ENCODE measurements at regions not wholly inside any gene's neighbourhood (a gene's known extent, or its start where the extent isn't known, plus 50 kb on each side); places are given as distances from the start of the nearest gene placed in this dataset.
"Not testable (repeated sequence)": the region's sequence is repeated elsewhere in the genome, so short reads cannot be mapped to it uniquely, and the experiment has no call there.

DNA sequence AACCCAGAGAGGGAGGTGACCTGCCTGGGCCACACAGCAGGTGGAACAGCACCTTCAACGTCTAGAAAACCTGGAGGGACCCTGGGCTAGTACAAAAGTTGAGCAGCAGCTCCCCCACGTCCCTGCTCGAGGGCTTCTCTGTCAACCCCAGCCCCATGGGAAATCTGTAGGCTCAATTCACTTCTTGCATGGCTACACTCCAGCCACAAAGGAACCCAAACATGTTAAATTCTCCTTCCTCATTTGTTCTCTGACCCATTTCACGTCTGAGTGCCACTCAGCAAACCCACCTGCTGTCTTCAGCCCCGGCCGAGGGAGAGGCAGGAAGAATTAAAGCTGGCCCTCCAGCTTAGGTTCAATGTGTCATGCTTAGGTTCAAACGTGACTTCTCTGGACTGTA, 418.5 kb downstream of the MIAT start:
- no peak for DNase-seq (ENCODE audit: low spot score)
- H3K4me3 Mint-ChIP-seq, result no peak overlapping the region
- intact Hi-C loops (cut with micrococcal nuclease), result no loop called here
- H3K9me3 Mint-ChIP-seq, result no peaks in the 10 kb centered on the region
- no peaks in the 10 kb centered on the region for H3K36me3 Mint-ChIP-seq (ENCODE audit: low read depth)
- peaks cover 3% of the 10 kb centered on the region for H3K27me3 Mint-ChIP-seq (ENCODE audit: insufficient read depth)
- no peaks in the 10 kb centered on the region for H3K4me1 Mint-ChIP-seq (ENCODE audit: low read depth)
- H3K27ac Mint-ChIP-seq, result no peak overlapping the region

DNA sequence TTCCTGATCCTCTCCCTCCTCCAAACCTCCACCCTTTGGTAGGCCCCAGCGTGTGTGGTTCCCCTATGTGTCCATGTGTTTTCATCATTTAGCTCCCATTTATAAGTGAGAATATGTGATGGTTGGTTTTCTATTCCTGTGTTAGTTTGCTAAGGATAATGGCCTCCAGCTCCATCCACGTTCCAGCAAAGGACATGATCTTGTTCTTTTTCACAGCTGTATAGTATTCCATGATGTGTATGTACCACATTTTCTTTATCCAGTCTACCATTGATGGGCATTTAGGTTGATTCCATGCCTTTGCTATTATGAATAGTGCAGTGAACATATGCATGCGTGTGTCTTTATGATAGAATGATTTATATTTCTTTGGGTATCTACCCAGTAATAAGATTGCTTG, 420.7 kb downstream of the MIAT start:
- DNase-seq (ENCODE audit: low spot score); H3K27me3 Mint-ChIP-seq (ENCODE audit: insufficient read depth); H3K4me3 Mint-ChIP-seq; H3K4me1 Mint-ChIP-seq (ENCODE audit: low read depth); H3K9me3 Mint-ChIP-seq; intact Hi-C loops (cut with micrococcal nuclease); H3K27ac Mint-ChIP-seq; H3K36me3 Mint-ChIP-seq (ENCODE audit: low read depth): not testable (repeated sequence)

DNA sequence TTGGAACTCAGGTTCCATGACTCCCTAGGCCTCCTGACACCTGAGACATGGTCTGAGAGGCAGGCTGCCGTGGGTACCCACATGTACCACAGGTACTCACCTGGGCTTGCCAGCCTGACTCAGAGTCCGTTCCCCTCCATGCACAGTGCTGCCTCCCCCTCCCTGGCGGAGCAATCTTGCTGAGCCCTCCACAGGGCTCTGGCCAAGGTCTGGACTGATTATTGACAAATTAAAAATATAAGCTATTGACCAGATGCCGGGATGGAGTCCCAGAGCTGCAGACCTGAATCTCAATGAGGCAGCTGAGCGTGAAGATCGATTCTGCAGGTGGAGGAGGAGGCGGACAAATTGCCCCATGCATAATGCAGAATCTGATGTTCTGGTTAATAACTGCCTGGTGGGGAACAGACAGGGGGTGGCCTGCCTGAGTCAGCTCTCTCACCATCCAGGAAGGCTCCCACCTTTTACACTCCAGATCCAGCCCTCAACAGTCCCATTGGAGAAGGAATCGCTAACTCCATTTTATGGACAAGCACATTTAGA, 422.7 kb downstream of the MIAT start:
- Mint-ChIP-seq H3K27me3 (ENCODE audit: insufficient read depth) (no peaks in the 10 kb centered on the region), H3K27ac (no peak overlapping the region), H3K4me1 (ENCODE audit: low read depth) (no peaks in the 10 kb centered on the region), H3K4me3 (no peak overlapping the region), H3K9me3 (no peaks in the 10 kb centered on the region), H3K36me3 (ENCODE audit: low read depth) (no peaks in the 10 kb centered on the region)
- no peak for DNase-seq (ENCODE audit: low spot score)
- intact Hi-C loops (cut with micrococcal nuclease), result no loop called here

DNA sequence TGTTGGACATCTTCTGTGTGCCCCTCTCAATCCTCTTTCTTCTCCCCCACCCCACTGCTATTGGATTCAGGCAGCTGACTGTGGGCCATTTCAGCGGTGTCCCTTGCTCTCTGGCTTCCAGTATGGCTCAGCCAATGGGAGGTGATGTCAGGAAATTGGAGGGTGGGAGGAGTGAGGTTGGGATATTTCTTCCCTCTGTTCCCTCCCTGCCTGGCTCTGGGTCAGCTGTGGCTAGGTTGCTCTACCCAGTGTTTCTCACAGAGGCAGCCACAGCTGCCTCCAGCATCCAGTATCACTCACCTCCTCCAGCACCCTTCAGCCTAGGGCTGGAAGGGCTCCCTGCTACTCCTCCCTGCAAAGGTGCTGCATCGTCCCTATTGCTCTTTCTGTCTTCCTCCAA, 423.5 kb downstream of the MIAT start:
- DNase-seq (ENCODE audit: low spot score), result no peak
- Mint-ChIP-seq H3K36me3 (ENCODE audit: low read depth) (no peaks in the 10 kb centered on the region), H3K4me3 (no peak overlapping the region), H3K27ac (no peak overlapping the region), H3K27me3 (ENCODE audit: insufficient read depth) (no peaks in the 10 kb centered on the region), H3K4me1 (ENCODE audit: low read depth) (no peaks in the 10 kb centered on the region), H3K9me3 (no peaks in the 10 kb centered on the region)
- intact Hi-C loops (cut with micrococcal nuclease), result no loop called here

DNA sequence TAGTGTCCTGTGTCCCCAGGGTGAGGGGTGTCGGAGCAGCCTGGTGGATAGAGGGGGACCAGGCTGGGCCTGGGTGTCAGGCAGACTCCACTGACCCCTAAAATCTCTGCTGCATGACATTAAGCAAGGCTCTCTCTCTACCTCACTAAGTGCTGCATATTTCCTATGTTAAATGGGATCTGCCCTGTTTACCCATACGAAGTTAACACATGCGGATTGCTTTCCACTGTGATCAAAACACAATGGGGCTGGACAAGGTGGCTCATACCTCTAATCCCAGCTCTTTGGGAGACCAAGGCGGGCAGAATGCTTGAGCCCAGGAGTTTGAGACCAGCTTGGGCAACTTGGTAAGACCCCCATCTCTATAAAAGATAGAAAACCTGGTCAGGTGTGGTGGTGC, 426.2 kb downstream of the MIAT start:
- H3K4me1 Mint-ChIP-seq (ENCODE audit: low read depth), result no peaks in the 10 kb centered on the region
- H3K27ac Mint-ChIP-seq, result no peak overlapping the region
- H3K4me3 Mint-ChIP-seq, result no peak overlapping the region
- H3K9me3 Mint-ChIP-seq, result no peaks in the 10 kb centered on the region
- H3K36me3 Mint-ChIP-seq (ENCODE audit: low read depth), result no peaks in the 10 kb centered on the region
- intact Hi-C loops (cut with micrococcal nuclease), result no loop called here
- H3K27me3 Mint-ChIP-seq (ENCODE audit: insufficient read depth), result peaks cover 3% of the 10 kb centered on the region
- DNase-seq (ENCODE audit: low spot score), result no peak

DNA sequence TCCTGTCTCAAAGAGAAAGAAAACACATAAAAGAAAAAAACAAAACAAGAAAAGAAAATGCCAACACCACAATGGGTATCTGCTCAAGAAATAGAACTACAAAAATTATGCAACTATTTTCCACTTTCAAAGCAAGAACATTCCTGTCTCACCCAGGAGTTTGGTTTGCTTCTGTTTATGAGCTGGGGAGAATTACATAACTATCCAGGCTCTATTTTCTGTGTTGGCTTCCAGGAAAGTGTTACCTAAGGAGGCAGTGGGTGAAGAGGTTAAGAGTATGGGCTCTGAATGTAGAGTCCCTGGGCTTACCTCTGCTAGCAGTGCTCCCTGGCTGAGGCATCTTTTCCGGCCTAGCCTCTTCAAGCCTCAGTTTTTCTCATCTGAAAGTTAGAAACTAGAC, 426.7 kb downstream of the MIAT start:
- DNase-seq (ENCODE audit: low spot score), result no peak
- no peaks in the 10 kb centered on the region for H3K4me1 Mint-ChIP-seq (ENCODE audit: low read depth)
- no peaks in the 10 kb centered on the region for H3K9me3 Mint-ChIP-seq
- H3K27ac Mint-ChIP-seq, result no peak overlapping the region
- peaks cover 3% of the 10 kb centered on the region for H3K27me3 Mint-ChIP-seq (ENCODE audit: insufficient read depth)
- H3K4me3 Mint-ChIP-seq, result no peak overlapping the region
- H3K36me3 Mint-ChIP-seq (ENCODE audit: low read depth), result no peaks in the 10 kb centered on the region
- intact Hi-C loops (cut with micrococcal nuclease), result no loop called here

DNA sequence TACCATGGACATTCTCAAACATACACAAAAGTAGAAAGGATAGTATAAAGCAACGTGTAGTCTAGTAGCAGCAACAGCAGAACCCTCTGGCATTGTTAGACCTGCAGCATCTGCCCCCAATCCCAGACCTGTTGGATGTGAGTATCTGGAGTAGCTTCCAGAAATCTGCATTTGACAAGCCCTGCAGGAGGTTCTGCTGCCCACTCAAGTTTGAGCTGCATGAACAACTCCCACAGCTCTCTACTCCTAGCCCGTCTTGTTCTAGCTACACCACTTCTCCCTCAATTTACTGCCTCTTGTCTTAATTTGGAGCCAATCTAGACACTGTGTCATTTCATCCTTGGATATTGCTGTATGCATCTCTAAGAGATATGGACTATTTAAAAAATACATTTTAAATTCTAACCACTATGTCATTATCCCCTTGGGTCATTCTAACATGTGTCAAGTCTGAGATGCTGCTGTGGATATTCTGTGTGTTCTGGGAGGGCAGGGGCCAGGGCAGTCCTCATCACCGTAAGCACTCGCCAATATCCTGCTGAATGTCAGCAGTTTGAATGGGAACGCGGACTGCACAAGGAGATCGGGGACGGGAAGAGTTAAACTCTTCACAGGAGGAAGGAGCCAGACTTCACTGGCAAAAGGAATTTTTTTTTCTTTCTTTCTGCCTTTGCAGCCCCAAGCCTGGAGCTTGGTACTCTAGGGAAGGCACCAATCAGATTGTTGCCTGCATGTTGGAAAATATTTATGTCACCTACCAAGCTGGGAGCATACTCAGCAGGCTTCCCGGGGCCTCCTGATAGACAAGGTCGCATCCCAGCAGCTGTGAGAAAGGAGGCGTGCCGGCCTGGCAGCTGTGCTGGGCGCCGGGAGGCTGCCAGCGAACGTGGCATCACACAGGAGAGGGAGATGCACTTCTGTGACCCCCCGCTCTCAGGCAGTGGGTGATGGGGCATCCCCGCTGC, 429.0 kb downstream of the MIAT start:
- no peak overlapping the region for H3K27ac Mint-ChIP-seq

DNA sequence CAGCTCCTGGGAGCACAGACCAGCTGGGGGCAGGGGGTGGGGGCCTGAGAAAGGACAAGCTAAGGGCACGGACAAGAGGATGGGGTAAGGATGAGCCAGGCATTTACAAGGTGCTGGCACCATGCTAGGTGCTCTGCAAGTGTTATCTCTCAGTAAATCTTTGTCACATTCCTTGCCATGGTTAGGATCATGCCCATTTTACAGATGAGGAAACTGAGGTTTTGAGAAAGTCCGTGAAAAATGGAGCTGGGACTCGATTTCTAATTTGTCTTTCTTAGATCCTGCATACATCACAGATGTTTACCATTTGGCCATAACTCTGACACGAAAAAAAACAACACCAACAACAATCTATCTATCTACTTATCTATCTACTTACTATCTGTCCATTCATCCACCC, 429.7 kb downstream of the MIAT start:
- H3K4me1 Mint-ChIP-seq (ENCODE audit: low read depth), result no peaks in the 10 kb centered on the region
- H3K4me3 Mint-ChIP-seq, result no peak overlapping the region
- peaks cover 3% of the 10 kb centered on the region for H3K27me3 Mint-ChIP-seq (ENCODE audit: insufficient read depth)
- no peaks in the 10 kb centered on the region for H3K36me3 Mint-ChIP-seq (ENCODE audit: low read depth)
- intact Hi-C loops (cut with micrococcal nuclease), result no loop called here
- no peak overlapping the region for H3K27ac Mint-ChIP-seq
- no peak for DNase-seq (ENCODE audit: low spot score)
- no peaks in the 10 kb centered on the region for H3K9me3 Mint-ChIP-seq

More for the DNA sequence above, 429.0 kb downstream of the MIAT start:
- H3K9me3 Mint-ChIP-seq, result no peaks in the 10 kb centered on the region
- H3K36me3 Mint-ChIP-seq (ENCODE audit: low read depth), result no peaks in the 10 kb centered on the region
- no peak for DNase-seq (ENCODE audit: low spot score)
- no peaks in the 10 kb centered on the region for H3K4me1 Mint-ChIP-seq (ENCODE audit: low read depth)
- peaks cover 3% of the 10 kb centered on the region for H3K27me3 Mint-ChIP-seq (ENCODE audit: insufficient read depth)
- H3K4me3 Mint-ChIP-seq, result no peak overlapping the region
- intact Hi-C loops (cut with micrococcal nuclease), result no loop called here

DNA sequence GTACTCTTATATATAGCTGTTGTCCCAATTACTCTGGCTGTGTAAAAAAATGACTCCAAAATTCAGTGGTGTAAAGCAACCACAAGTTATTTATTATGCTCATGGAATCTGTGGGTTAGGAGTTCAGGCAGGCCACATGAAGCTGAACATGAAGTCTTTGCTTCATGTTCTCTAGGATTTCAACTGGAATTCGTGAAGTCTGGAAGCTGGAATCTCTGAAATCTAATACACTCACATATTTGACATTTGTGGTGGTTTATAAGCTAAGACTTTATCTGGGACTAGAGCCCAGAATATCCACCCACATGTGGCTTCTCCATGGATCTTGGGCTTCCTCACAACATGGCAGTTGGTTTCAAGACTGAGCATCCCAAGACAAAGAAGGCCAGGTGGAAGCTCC, 430.6 kb downstream of the MIAT start:
- Mint-ChIP-seq H3K27me3 (ENCODE audit: insufficient read depth) (peaks cover 3% of the 10 kb centered on the region), H3K4me1 (ENCODE audit: low read depth) (no peaks in the 10 kb centered on the region), H3K36me3 (ENCODE audit: low read depth) (no peaks in the 10 kb centered on the region), H3K27ac (no peak overlapping the region), H3K9me3 (no peaks in the 10 kb centered on the region), H3K4me3 (no peak overlapping the region)
- no peak for DNase-seq (ENCODE audit: low spot score)
- intact Hi-C loops (cut with micrococcal nuclease), result no loop called here

DNA sequence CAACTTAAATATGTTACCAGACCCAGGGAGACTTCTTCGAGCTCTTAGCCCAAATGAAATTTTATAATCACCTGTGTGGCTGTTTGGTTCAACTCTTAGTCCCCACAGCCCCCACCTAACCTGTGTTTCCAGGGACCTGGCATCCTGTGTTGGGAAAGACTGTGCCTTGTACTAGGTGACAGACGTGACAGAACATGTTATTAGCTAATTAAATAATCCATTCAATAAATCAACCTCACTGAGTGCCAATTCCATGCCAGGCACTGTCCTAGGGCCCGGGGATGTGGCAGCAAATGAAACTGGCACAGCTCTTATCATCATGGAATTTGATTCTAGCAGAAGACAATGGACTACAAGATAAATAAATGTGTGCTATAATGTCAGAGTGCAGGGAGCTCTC, 431.9 kb downstream of the MIAT start:
- H3K36me3 Mint-ChIP-seq (ENCODE audit: low read depth), result no peaks in the 10 kb centered on the region

DNA sequence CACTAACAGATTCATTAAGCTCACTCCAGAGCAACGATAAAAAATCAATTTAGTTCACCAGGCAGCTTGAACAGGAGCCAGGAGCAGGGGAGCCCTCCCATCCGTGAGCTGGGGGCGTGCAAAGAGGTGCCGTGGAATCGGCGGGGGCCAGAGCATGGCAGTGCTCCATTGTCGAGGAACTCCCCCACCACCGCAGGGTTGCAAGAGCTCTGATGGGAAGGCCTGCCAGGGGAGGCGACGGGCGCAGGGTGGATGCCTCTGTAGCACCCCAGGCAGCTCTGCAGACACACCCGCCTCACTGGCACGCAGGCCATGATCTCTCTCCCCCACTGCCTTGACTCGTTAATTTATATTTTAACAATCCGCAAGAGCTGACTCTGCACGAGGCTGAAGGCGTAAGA, 433.2 kb downstream of the MIAT start:
- no peaks in the 10 kb centered on the region for H3K9me3 Mint-ChIP-seq
- no peak overlapping the region for H3K4me3 Mint-ChIP-seq
- DNase-seq (ENCODE audit: low spot score), result no peak
- intact Hi-C loops (cut with micrococcal nuclease), result no loop called here
- no peak overlapping the region for H3K27ac Mint-ChIP-seq
- no peaks in the 10 kb centered on the region for H3K36me3 Mint-ChIP-seq (ENCODE audit: low read depth)
- H3K4me1 Mint-ChIP-seq (ENCODE audit: low read depth), result no peaks in the 10 kb centered on the region
- peaks cover 3% of the 10 kb centered on the region for H3K27me3 Mint-ChIP-seq (ENCODE audit: insufficient read depth)

More for the DNA sequence above, 431.9 kb downstream of the MIAT start:
- intact Hi-C loops (cut with micrococcal nuclease), result no loop called here
- no peak for DNase-seq (ENCODE audit: low spot score)
- H3K4me1 Mint-ChIP-seq (ENCODE audit: low read depth), result no peaks in the 10 kb centered on the region
- H3K4me3 Mint-ChIP-seq, result no peak overlapping the region
- no peak overlapping the region for H3K27ac Mint-ChIP-seq
- peaks cover 3% of the 10 kb centered on the region for H3K27me3 Mint-ChIP-seq (ENCODE audit: insufficient read depth)
- H3K9me3 Mint-ChIP-seq, result no peaks in the 10 kb centered on the region

DNA sequence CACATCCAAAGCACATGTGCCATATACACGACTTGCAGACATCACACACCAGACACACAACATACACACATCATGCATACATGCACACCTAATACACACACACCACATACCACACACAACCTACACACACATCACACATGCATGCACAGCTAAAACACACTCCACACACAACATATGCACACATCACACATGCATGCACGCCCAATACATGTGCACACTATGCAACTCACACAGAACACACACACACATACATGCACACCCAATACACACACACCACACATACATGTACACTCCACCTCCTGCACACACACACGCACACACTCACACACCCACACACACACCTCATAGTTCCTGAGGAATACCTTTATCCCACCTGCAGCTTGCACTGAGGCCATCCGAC, 436.0 kb downstream of the MIAT start:
- H3K27me3 Mint-ChIP-seq (ENCODE audit: insufficient read depth), result no peaks in the 10 kb centered on the region
- DNase-seq (ENCODE audit: low spot score), result no peak
- intact Hi-C loops (cut with micrococcal nuclease), result no loop called here
- no peak overlapping the region for H3K27ac Mint-ChIP-seq
- no peaks in the 10 kb centered on the region for H3K36me3 Mint-ChIP-seq (ENCODE audit: low read depth)
- H3K4me3 Mint-ChIP-seq, result no peak overlapping the region
- H3K9me3 Mint-ChIP-seq, result no peaks in the 10 kb centered on the region
- H3K4me1 Mint-ChIP-seq (ENCODE audit: low read depth), result no peaks in the 10 kb centered on the region

DNA sequence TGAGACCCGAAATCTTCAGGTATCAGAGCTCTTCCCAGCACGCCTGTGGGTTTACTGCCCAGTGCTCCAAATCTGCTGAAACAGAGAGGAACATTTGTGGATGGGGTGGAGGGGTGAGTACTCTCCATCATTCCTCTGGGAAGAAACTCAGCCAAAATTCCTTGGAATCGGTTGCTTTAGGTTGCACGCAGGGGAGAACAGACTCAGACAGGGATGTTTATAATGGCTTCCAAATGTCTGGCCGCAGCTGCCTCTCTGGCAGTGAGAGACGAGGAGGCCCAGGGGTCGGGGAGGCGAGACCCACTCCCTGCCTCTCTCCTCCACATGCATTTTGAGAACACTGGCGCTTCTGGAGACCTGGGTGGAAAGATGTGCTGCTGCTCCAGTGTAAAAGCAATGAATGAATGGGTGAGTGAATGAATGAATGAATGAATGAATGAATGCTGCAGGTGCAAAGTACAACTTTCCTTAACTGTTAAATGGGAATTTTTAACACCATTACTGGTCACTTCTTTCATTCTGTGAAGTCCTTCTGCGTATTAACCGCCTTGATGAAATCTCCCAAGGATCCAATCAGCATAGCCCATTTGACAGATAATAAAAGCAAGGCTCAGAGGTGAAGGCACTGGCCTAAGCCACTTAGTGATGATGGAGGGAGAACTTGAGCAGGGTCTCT, 437.4 kb downstream of the MIAT start:
- no peak overlapping the region for H3K27ac Mint-ChIP-seq
- H3K36me3 Mint-ChIP-seq (ENCODE audit: low read depth), result no peaks in the 10 kb centered on the region
- no peaks in the 10 kb centered on the region for H3K9me3 Mint-ChIP-seq
- peaks cover 2% of the 10 kb centered on the region for H3K27me3 Mint-ChIP-seq (ENCODE audit: insufficient read depth)
- no peak overlapping the region for H3K4me3 Mint-ChIP-seq
- intact Hi-C loops (cut with micrococcal nuclease), result no loop called here
- no peak for DNase-seq (ENCODE audit: low spot score)
- H3K4me1 Mint-ChIP-seq (ENCODE audit: low read depth), result no peaks in the 10 kb centered on the region
